HEK293T (cell line): ENCODE measurements at regions not wholly inside any gene's neighbourhood (a gene's known extent, or its start where the extent isn't known, plus 50 kb on each side); places are given as distances from the start of the nearest gene placed in this dataset.

Experiments
- ARNT ChIP-seq: fragments of 450-650 bp; IDR thresholded peaks from 2 replicates; pipeline ENCODE4 v1.6.1; 2017; ENCODE audit warnings: mild to moderate bottlenecking
- BHLHE40 ChIP-seq: fragments of 450-650 bp; IDR thresholded peaks from 2 replicates; pipeline ENCODE4 v1.6.1; 2016; ENCODE audit warnings: mild to moderate bottlenecking, moderate library complexity, borderline replicate concordance
- ELF4 ChIP-seq: fragments of 450-650 bp; IDR thresholded peaks from 2 replicates; pipeline ENCODE4 v1.6.1; 2017; ENCODE audit warnings: antibody characterized with exemption
- FOXA1 ChIP-seq: fragments of 450-650 bp; IDR thresholded peaks from 2 replicates; pipeline ENCODE4 v1.6.1; 2016; ENCODE audit warnings: mild to moderate bottlenecking
- FOXK2 ChIP-seq: fragments of 450-650 bp; IDR thresholded peaks from 2 replicates; pipeline ENCODE4 v1.6.1; 2016; ENCODE audit warnings: mild to moderate bottlenecking
- FOXM1 ChIP-seq: fragments of 450-650 bp; IDR thresholded peaks from 2 replicates; pipeline ENCODE4 v1.6.1; 2017; ENCODE audit warnings: mild to moderate bottlenecking, borderline replicate concordance
- L3MBTL2 ChIP-seq: fragments of 450-650 bp; conservative IDR thresholded peaks from 2 replicates; pipeline ENCODE4 v1.6.1; 2016; ENCODE audit warnings: mild to moderate bottlenecking
- LEF1 ChIP-seq: fragments of 450-650 bp; IDR thresholded peaks from 2 replicates; pipeline ENCODE4 v1.6.1; 2017; ENCODE audit warnings: mild to moderate bottlenecking, borderline replicate concordance
- SP1 ChIP-seq: fragments of 450-650 bp; IDR thresholded peaks from 2 replicates; pipeline ENCODE4 v1.6.1; 2017
- SUZ12 ChIP-seq: fragments of 450-650 bp; IDR thresholded peaks from 2 replicates; pipeline ENCODE4 v1.6.1; 2016; ENCODE audit warnings: mild to moderate bottlenecking
- ZNF384 ChIP-seq: fragments of 450-650 bp; IDR thresholded peaks from 2 replicates; pipeline ENCODE4 v1.6.1; 2016

DNA sequence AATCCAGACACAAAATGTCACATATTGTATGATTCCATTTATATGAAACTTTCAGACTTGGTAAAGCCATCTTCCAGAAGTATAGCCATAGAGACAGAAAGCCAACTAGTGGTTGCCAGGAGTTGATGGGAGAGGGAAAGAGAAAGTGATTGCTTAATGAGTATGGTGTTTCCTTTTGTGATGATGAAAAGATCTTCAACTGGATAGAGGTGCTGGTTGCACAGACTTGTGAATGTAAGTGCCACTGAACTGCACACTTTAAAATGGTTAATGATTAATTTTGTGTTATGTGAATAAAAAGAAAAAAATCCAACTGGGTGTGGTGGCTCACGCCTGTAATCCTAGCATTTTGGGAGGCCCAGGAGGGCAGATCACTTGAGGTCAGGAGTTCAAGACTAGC is 135.3 kb upstream of the SLC1A4 start:
- no peak for TF ChIP-seq FOXM1
- TF ChIP-seq SUZ12, result no peak
- TF ChIP-seq FOXA1, result no peak
- no peak for TF ChIP-seq SP1
- TF ChIP-seq BHLHE40, result no peak
- no peak for TF ChIP-seq FOXK2
- no peak for TF ChIP-seq L3MBTL2
- TF ChIP-seq ZNF384, result no peak
- no peak for TF ChIP-seq ELF4
- no peak for TF ChIP-seq LEF1
- TF ChIP-seq ARNT, result no peak
